ENCODE measurements at regions not wholly inside any gene's neighbourhood (a gene's known extent, or its start where the extent isn't known, plus 50 kb on each side); places are given as distances from the start of the nearest gene placed in this dataset.

DNA sequence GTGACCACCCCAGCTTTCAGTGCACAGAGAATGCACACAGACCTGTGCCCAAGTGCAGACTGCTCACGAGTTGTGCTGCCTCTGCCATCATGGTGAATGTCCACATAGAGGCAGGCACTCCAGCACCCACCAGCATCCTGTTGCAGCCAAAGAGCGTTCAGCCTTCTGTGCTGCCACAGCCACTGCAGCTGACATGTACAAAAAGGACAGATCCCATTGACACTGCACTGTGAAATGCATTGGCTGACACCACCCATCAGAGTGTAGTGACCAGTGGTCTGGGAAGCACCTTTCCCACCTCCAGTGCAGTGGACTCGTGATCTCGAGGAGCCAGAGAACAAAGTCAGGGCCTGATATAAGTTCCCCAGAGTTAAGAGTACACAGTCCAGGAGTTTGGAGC is 260.3 kb downstream of the RAP2B start:
- TF ChIP-seq, protein P1, sequence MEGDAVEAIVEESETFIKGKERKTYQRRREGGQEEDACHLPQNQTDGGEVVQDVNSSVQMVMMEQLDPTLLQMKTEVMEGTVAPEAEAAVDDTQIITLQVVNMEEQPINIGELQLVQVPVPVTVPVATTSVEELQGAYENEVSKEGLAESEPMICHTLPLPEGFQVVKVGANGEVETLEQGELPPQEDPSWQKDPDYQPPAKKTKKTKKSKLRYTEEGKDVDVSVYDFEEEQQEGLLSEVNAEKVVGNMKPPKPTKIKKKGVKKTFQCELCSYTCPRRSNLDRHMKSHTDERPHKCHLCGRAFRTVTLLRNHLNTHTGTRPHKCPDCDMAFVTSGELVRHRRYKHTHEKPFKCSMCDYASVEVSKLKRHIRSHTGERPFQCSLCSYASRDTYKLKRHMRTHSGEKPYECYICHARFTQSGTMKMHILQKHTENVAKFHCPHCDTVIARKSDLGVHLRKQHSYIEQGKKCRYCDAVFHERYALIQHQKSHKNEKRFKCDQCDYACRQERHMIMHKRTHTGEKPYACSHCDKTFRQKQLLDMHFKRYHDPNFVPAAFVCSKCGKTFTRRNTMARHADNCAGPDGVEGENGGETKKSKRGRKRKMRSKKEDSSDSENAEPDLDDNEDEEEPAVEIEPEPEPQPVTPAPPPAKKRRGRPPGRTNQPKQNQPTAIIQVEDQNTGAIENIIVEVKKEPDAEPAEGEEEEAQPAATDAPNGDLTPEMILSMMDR (tag by site-specific recombination; IDR thresholded peaks at IDR 0.05): no peak
- TF ChIP-seq TCF7L2 (IDR thresholded peaks at IDR 0.05; ENCODE audit: borderline replicate concordance, low read depth, low read length): no peak
- TF ChIP-seq OSR2 (tag by site-specific recombination; IDR thresholded peaks at IDR 0.05): no peak
- TF ChIP-seq ZNF366 (tag by site-specific recombination; conservative IDR thresholded peaks at IDR 0.05): no peak
- TF ChIP-seq, protein P2, sequence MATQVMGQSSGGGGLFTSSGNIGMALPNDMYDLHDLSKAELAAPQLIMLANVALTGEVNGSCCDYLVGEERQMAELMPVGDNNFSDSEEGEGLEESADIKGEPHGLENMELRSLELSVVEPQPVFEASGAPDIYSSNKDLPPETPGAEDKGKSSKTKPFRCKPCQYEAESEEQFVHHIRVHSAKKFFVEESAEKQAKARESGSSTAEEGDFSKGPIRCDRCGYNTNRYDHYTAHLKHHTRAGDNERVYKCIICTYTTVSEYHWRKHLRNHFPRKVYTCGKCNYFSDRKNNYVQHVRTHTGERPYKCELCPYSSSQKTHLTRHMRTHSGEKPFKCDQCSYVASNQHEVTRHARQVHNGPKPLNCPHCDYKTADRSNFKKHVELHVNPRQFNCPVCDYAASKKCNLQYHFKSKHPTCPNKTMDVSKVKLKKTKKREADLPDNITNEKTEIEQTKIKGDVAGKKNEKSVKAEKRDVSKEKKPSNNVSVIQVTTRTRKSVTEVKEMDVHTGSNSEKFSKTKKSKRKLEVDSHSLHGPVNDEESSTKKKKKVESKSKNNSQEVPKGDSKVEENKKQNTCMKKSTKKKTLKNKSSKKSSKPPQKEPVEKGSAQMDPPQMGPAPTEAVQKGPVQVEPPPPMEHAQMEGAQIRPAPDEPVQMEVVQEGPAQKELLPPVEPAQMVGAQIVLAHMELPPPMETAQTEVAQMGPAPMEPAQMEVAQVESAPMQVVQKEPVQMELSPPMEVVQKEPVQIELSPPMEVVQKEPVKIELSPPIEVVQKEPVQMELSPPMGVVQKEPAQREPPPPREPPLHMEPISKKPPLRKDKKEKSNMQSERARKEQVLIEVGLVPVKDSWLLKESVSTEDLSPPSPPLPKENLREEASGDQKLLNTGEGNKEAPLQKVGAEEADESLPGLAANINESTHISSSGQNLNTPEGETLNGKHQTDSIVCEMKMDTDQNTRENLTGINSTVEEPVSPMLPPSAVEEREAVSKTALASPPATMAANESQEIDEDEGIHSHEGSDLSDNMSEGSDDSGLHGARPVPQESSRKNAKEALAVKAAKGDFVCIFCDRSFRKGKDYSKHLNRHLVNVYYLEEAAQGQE (tag by site-specific recombination; IDR thresholded peaks at IDR 0.05): no peak
- no peak for TF ChIP-seq ZNF677 (tag by site-specific recombination; IDR thresholded peaks at IDR 0.05)
- no peak for TF ChIP-seq ZNF335 (tag by site-specific recombination; conservative IDR thresholded peaks at IDR 0.05)
- no peak for TF ChIP-seq ZNF184 (tag by site-specific recombination; IDR thresholded peaks at IDR 0.05)
- TF ChIP-seq, protein P3, sequence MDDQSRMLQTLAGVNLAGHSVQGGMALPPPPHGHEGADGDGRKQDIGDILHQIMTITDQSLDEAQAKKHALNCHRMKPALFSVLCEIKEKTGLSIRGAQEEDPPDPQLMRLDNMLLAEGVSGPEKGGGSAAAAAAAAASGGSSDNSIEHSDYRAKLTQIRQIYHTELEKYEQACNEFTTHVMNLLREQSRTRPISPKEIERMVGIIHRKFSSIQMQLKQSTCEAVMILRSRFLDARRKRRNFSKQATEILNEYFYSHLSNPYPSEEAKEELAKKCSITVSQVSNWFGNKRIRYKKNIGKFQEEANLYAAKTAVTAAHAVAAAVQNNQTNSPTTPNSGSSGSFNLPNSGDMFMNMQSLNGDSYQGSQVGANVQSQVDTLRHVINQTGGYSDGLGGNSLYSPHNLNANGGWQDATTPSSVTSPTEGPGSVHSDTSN (CRISPR knock-in tag; IDR thresholded peaks at IDR 0.05): no peak
- TF ChIP-seq, protein P4, sequence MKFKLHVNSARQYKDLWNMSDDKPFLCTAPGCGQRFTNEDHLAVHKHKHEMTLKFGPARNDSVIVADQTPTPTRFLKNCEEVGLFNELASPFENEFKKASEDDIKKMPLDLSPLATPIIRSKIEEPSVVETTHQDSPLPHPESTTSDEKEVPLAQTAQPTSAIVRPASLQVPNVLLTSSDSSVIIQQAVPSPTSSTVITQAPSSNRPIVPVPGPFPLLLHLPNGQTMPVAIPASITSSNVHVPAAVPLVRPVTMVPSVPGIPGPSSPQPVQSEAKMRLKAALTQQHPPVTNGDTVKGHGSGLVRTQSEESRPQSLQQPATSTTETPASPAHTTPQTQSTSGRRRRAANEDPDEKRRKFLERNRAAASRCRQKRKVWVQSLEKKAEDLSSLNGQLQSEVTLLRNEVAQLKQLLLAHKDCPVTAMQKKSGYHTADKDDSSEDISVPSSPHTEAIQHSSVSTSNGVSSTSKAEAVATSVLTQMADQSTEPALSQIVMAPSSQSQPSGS (tag by site-specific recombination; IDR thresholded peaks at IDR 0.05; ENCODE audit: low read depth): no peak
- TF ChIP-seq MYNN (tag by site-specific recombination; IDR thresholded peaks at IDR 0.05; ENCODE audit: borderline replicate concordance): no peak
- no peak for TF ChIP-seq ZIC2 (tag by site-specific recombination; IDR thresholded peaks at IDR 0.05)
- TF ChIP-seq YY1 (tag by site-specific recombination; IDR thresholded peaks at IDR 0.05): no peak
- TF ChIP-seq ZNF175 (tag by site-specific recombination; IDR thresholded peaks at IDR 0.05): no peak

Data from HEK293 (cell line).